ENCODE measurements at regions not wholly inside any gene's neighbourhood (a gene's known extent, or its start where the extent isn't known, plus 50 kb on each side); places are given as distances from the start of the nearest gene placed in this dataset.

DNA sequence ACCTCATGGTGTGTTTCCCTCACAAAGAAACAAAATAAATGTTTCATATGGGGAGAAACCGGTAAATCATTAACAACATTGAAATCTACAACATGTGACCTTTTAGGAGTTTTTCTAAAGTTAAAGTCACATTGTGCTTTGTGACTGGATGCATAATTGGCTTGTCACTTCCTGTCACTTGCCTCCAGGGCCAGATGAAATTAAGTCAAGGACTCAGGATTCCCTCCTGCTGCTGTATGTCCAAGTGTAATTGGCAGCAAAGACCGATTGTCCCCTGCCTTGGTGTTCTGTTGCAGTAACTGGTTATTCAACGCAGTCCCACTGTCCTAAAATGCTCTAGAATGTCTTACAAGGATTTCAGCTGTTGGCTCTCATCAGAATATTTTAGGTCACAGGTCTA, 448.2 kb downstream of the LIG4 start:
- TF ChIP-seq CTCF (IDR thresholded peaks at IDR 0.05; ENCODE audit: control insufficient read depth, extremely low read depth, insufficient read depth) = no peak
- no peak overlapping the region for H3K4me3 ChIP-seq (ENCODE audit: low read depth, low read length)

GRCh38 chr13:107765724-107766401, 449.5 kb downstream of the LIG4 start:
- H3K4me3 ChIP-seq (ENCODE audit: low read depth, low read length) = no peak overlapping the region
- no peak for DNase-seq (ENCODE audit: low read depth)
- TF ChIP-seq CTCF (IDR thresholded peaks at IDR 0.05; ENCODE audit: control insufficient read depth, extremely low read depth, insufficient read depth) = no peak

More for the DNA sequence above, 448.2 kb downstream of the LIG4 start:
- no peak for DNase-seq (ENCODE audit: low read depth)

GRCh38 chr13:107764046-107764445, 451.3 kb downstream of the LIG4 start:
- TF ChIP-seq CTCF (IDR thresholded peaks at IDR 0.05; ENCODE audit: control insufficient read depth, extremely low read depth, insufficient read depth) = no peak
- H3K4me3 ChIP-seq (ENCODE audit: low read depth, low read length) = no peak overlapping the region
- no peak for DNase-seq (ENCODE audit: low read depth)

- DNase-seq (ENCODE audit: low read depth) = no peak
- no peak for TF ChIP-seq CTCF (IDR thresholded peaks at IDR 0.05; ENCODE audit: control insufficient read depth, extremely low read depth, insufficient read depth)
- H3K4me3 ChIP-seq (ENCODE audit: low read depth, low read length) = no peak overlapping the region
These were observed 461.6 kb downstream of the LIG4 start for GRCh38 chr13:107753748-107754147.

DNA sequence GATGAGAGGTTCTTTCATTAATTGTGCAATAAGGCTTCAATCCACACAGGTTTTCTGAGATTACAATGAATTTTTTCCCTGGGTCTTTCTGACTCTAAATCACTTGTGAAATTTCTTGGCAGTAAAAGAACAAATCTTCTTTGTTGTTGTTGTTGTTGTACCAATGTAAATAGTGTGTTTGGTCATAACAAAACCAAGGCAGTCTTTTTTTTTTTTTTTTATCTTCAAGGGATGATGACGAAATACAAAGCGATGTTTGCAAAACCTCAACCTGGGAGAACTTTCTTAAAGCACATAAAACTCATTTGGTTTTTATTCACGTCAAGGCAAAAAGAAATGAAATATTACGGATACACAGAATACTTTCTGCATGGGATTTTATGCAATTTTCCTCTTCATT, 462.0 kb downstream of the LIG4 start:
- DNase-seq (ENCODE audit: low read depth) = no peak
- no peak overlapping the region for H3K4me3 ChIP-seq (ENCODE audit: low read depth, low read length)
- TF ChIP-seq CTCF (IDR thresholded peaks at IDR 0.05; ENCODE audit: control insufficient read depth, extremely low read depth, insufficient read depth) = no peak

GRCh38 chr13:107743983-107744382, 471.4 kb downstream of the LIG4 start:
- DNase-seq (ENCODE audit: low read depth) = no peak
- no peak overlapping the region for H3K4me3 ChIP-seq (ENCODE audit: low read depth, low read length)
- no peak for TF ChIP-seq CTCF (IDR thresholded peaks at IDR 0.05; ENCODE audit: control insufficient read depth, extremely low read depth, insufficient read depth)

GRCh38 chr13:107743526-107743925, 471.8 kb downstream of the LIG4 start:
- DNase-seq (ENCODE audit: low read depth) = peak; percentile 36
- TF ChIP-seq CTCF (IDR thresholded peaks at IDR 0.05; ENCODE audit: control insufficient read depth, extremely low read depth, insufficient read depth) = no peak
- no peak overlapping the region for H3K4me3 ChIP-seq (ENCODE audit: low read depth, low read length)

Data from LNCaP clone FGC (cell line).